ENCODE measurements at regions not wholly inside any gene's neighbourhood (a gene's known extent, or its start where the extent isn't known, plus 50 kb on each side); places are given as distances from the start of the nearest gene placed in this dataset.

- POLR2A ChIA-PET = no interaction called here
Observed at GRCh38 chr1:13983393-13983792, 283.4 kb downstream of the PRDM2 start.

GRCh38 chr1:13990939-13991338, 291.0 kb downstream of the PRDM2 start:
- CTCF ChIA-PET = interaction anchor here (0.6 kb wide), 1 partner anchor 564 kb away, joined by 3 read pairs; no protein-coding TSS in a partner anchor
- TF ChIP-seq MAZ (IDR thresholded peaks at IDR 0.05; ENCODE audit: borderline replicate concordance, low read depth, low read length) (no peak), NR3C1 (IDR thresholded peaks at IDR 0.05) (no peak), JUNB (IDR thresholded peaks at IDR 0.05) (no peak), HES2 (IDR thresholded peaks at IDR 0.05) (no peak), HDAC2 (IDR thresholded peaks at IDR 0.05) (no peak), NFE2L2 (conservative IDR thresholded peaks at IDR 0.05; ENCODE audit: low read length) (no peak), ZSCAN20 (CRISPR knock-in tag; IDR thresholded peaks at IDR 0.05) (no peak), ZC3H11A (IDR thresholded peaks at IDR 0.05) (no peak), EP300 (IDR thresholded peaks at IDR 0.05) (no peak), CHD4 (IDR thresholded peaks at IDR 0.05; ENCODE audit: borderline replicate concordance) (no peak), CBX2 (IDR thresholded peaks at IDR 0.05; ENCODE audit: borderline replicate concordance, low read depth) (no peak), MAX (IDR thresholded peaks at IDR 0.05) (no peak), POLR2AphosphoS2 (conservative IDR thresholded peaks at IDR 0.05; ENCODE audit: low read length) (no peak)
- Histone ChIP-seq H3K4me3 (no peak overlapping the region), H3K4me2 (no peak overlapping the region), H3K27ac (no peak overlapping the region), H3K9me3 (no peaks in the 10 kb centered on the region), H3K4me1 (no peaks in the 10 kb centered on the region)
- 11% methylated on average over 5 of the region's 5 CpGs for WGBS (ENCODE audit: missing lambda C conversion rate)
- FAIRE-seq = no peak
- no peak for ATAC-seq
- POLR2A ChIA-PET = no interaction called here
- no peak for DNase-seq (ENCODE audit: low read depth in 1 of 2, low spot score in 1 of 2)

More at GRCh38 chr1:13983393-13983792, 283.4 kb downstream of the PRDM2 start:
- Histone ChIP-seq H3K4me1 (no peaks in the 10 kb centered on the region), H3K4me2 (no peak overlapping the region), H3K9me3 (no peaks in the 10 kb centered on the region), H3K27ac (no peak overlapping the region), H3K4me3 (no peak overlapping the region)
- FAIRE-seq (no peak), DNase-seq (ENCODE audit: low read depth in 1 of 2, low spot score in 1 of 2) (no peak), ATAC-seq (no peak)
- TF ChIP-seq KDM1A (IDR thresholded peaks at IDR 0.05; ENCODE audit: low read depth) (no peak), CHD4 (IDR thresholded peaks at IDR 0.05; ENCODE audit: borderline replicate concordance) (no peak), GATA3 (IDR thresholded peaks at IDR 0.05; ENCODE audit: borderline replicate concordance) (no peak), ESRRA (IDR thresholded peaks at IDR 0.05; ENCODE audit: borderline replicate concordance, low read length) (no peak), POLR2AphosphoS2 (conservative IDR thresholded peaks at IDR 0.05; ENCODE audit: low read length) (no peak), ZSCAN20 (CRISPR knock-in tag; IDR thresholded peaks at IDR 0.05) (no peak), PBX3 (IDR thresholded peaks at IDR 0.05) (no peak), MAX (IDR thresholded peaks at IDR 0.05) (no peak), ZFP36 (IDR thresholded peaks at IDR 0.05; ENCODE audit: borderline replicate concordance, partially characterized antibody) (no peak), E2F6 (IDR thresholded peaks at IDR 0.05; ENCODE audit: borderline replicate concordance, low read depth) (no peak), HDAC2 (IDR thresholded peaks at IDR 0.05) (no peak)
- 50% methylated on average over 8 of the region's 17 CpGs for whole genome bisulfite sequencing (ENCODE audit: missing lambda C conversion rate)
- CTCF ChIA-PET = no interaction called here

- no peak for FAIRE-seq
- CTCF ChIA-PET = interaction anchor here (0.5 to 1.1 kb wide), 2 partner anchors 17 to 548 kb away, joined by 4 read pairs; no protein-coding TSS in a partner anchor
- Histone ChIP-seq H3K27ac (no peak overlapping the region), H3K4me2 (no peak overlapping the region), H3K4me1 (no peaks in the 10 kb centered on the region), H3K9me3 (no peaks in the 10 kb centered on the region), H3K4me3 (no peak overlapping the region)
- ATAC-seq = no peak
- WGBS (ENCODE audit: missing lambda C conversion rate) = 0% methylated on average over 5 of the region's 5 CpGs
- POLR2A ChIA-PET = no interaction called here
- DNase-seq (ENCODE audit: low read depth in 1 of 2, low spot score in 1 of 2) = no peak
- TF ChIP-seq KDM5A (IDR thresholded peaks at IDR 0.05) (no peak), E2F6 (IDR thresholded peaks at IDR 0.05; ENCODE audit: borderline replicate concordance, low read depth) (no peak), BHLHE40 (IDR thresholded peaks at IDR 0.05; ENCODE audit: low read depth, low read length) (no peak), NFE2L2 (conservative IDR thresholded peaks at IDR 0.05; ENCODE audit: low read length) (no peak), ZNF302 (CRISPR knock-in tag; IDR thresholded peaks at IDR 0.05) (no peak), PBX3 (IDR thresholded peaks at IDR 0.05) (no peak), HEYL (CRISPR knock-in tag; IDR thresholded peaks at IDR 0.05) (no peak), HDAC2 (IDR thresholded peaks at IDR 0.05) (no peak), EHF (CRISPR knock-in tag; IDR thresholded peaks at IDR 0.05) (no peak), SMC3 (IDR thresholded peaks at IDR 0.05) (no peak), ELK1 (IDR thresholded peaks at IDR 0.05; ENCODE audit: low read depth, low read length) (no peak), POLR2AphosphoS2 (conservative IDR thresholded peaks at IDR 0.05; ENCODE audit: low read length) (no peak)
Observed at GRCh38 chr1:13992489-13993285, 292.7 kb downstream of the PRDM2 start.
